GM12878 (cell line): ENCODE measurements at regions not wholly inside any gene's neighbourhood (a gene's known extent, or its start where the extent isn't known, plus 50 kb on each side); places are given as distances from the start of the nearest gene placed in this dataset.

Source experiments
- EZH2 ChIP-seq: IDR thresholded peaks from 2 replicates; pipeline ENCODE4 v1.6.1; 2012; ENCODE audit warnings: low read depth, mild to moderate bottlenecking, control low read depth, inconsistent platforms, low read length, borderline replicate concordance; ENCODE audit not compliant: control insufficient read depth
- TBL1XR1 ChIP-seq: IDR thresholded peaks from 2 replicates; pipeline ENCODE4 v1.6.1; 2012; ENCODE audit warnings: low read depth, low read length, improper control_type of control experiment
- ZNF207 ChIP-seq: fragments of 450-650 bp; IDR thresholded peaks from 2 replicates; pipeline ENCODE4 v1.6.1; 2014; ENCODE audit warnings: antibody characterized with exemption, mild to moderate bottlenecking, borderline replicate concordance
- TF ChIP-seq, protein P1 (sequence below), 3 experiments: IDR thresholded peaks in 2 of 3; conservative IDR thresholded peaks in 1 of 3; 2 replicates each; pipeline ENCODE4 v1.5.1; 2011; ENCODE audit warnings: low read depth in 3 of 3, low read length in 3 of 3, mild to moderate bottlenecking in 3 of 3, control low read depth in 2 of 3, moderate library complexity in 2 of 3, inconsistent platforms in 1 of 3, mixed read lengths in 1 of 3; ENCODE audit not compliant: control insufficient read depth in 2 of 3, insufficient read depth in 1 of 3; ENCODE audit errors: extremely low read depth in 1 of 3

DNA sequence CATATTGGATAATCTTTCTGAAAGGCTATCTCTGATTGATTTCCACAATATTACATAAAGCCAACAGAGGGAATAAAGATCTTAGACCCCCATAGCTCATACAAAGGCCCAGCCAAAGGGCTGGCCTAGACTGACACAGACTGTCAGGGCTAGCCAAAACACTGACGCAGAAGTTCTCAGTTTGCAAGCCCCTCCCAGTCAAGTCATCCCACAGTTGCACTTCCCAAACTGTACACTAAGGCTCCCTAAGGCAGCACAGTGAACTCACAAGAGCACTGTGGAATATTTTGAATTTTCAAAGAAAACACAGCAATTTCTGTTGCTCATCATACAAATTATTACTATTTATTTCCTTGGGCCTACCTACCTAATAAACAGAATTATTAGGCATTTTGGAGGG, 244.9 kb downstream of the SP3 start:
- TF ChIP-seq EZH2 (no peak), ZNF207 (no peak), TBL1XR1 (no peak)
- TF ChIP-seq, protein P1, sequence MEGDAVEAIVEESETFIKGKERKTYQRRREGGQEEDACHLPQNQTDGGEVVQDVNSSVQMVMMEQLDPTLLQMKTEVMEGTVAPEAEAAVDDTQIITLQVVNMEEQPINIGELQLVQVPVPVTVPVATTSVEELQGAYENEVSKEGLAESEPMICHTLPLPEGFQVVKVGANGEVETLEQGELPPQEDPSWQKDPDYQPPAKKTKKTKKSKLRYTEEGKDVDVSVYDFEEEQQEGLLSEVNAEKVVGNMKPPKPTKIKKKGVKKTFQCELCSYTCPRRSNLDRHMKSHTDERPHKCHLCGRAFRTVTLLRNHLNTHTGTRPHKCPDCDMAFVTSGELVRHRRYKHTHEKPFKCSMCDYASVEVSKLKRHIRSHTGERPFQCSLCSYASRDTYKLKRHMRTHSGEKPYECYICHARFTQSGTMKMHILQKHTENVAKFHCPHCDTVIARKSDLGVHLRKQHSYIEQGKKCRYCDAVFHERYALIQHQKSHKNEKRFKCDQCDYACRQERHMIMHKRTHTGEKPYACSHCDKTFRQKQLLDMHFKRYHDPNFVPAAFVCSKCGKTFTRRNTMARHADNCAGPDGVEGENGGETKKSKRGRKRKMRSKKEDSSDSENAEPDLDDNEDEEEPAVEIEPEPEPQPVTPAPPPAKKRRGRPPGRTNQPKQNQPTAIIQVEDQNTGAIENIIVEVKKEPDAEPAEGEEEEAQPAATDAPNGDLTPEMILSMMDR (IDR thresholded peaks at IDR 0.05 in 2 of 3, conservative IDR thresholded peaks at IDR 0.05 in 1 of 3; ENCODE audit: control insufficient read depth in 2 of 3, extremely low read depth in 1 of 3, insufficient read depth in 1 of 3, low read depth in 3 of 3, low read length in 3 of 3), result no peak
